ENCODE measurements at regions not wholly inside any gene's neighbourhood (a gene's known extent, or its start where the extent isn't known, plus 50 kb on each side); places are given as distances from the start of the nearest gene placed in this dataset.

DNA sequence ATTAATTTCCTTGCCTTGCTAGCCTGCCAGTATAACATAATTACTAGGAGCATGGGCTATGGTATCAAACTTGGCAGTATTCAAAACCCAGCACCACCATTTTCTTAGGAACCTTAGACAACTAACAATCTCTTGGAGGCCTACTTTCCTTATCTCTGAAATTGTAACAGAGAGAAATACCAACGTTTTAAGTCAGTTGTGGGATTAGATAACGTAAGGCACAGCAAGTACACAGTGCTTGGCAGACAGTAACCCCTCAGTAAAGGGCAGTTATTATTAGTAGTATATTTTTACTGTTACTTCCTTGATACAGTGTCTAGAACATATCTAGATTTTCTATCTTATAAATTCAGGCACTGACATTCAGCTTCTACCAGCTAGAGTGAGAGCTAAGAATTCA, 309.6 kb downstream of the ACTL7B start:
- H3K27me3 Mint-ChIP-seq: no peaks in the 10 kb centered on the region
- no peak overlapping the region for H3K27ac Mint-ChIP-seq
- H3K36me3 Mint-ChIP-seq (ENCODE audit: low read depth): no peaks in the 10 kb centered on the region
- DNase-seq (no peak), ATAC-seq (no peak)
- no peak overlapping the region for H3K4me3 Mint-ChIP-seq
- H3K4me1 Mint-ChIP-seq: no peaks in the 10 kb centered on the region
- H3K9me3 Mint-ChIP-seq: no peaks in the 10 kb centered on the region

DNA sequence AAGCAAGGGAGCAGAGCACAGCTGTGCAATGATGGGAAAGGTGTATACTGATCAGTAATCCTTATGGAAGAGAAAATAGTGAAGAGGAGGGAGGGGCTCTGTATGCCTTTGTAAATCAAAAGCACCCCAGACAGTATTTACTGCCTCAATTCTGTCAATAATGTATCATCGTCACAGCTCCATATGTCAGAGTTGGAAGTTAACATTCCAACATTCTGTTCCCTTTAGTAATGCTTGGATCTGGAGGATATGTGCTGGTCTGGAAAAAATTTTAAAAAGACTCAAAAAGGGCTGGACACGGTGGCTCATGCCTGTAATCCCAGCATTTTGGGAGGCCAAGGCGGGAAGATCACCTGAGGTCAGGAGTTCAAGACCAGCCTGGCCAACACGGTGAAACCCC, 310.4 kb downstream of the ACTL7B start:
- H3K36me3 Mint-ChIP-seq (ENCODE audit: low read depth): no peaks in the 10 kb centered on the region
- ATAC-seq (no peak), DNase-seq (no peak)
- H3K27me3 Mint-ChIP-seq: no peaks in the 10 kb centered on the region
- H3K4me3 Mint-ChIP-seq: no peak overlapping the region
- H3K27ac Mint-ChIP-seq: no peak overlapping the region
- H3K9me3 Mint-ChIP-seq: no peaks in the 10 kb centered on the region
- no peaks in the 10 kb centered on the region for H3K4me1 Mint-ChIP-seq

DNA sequence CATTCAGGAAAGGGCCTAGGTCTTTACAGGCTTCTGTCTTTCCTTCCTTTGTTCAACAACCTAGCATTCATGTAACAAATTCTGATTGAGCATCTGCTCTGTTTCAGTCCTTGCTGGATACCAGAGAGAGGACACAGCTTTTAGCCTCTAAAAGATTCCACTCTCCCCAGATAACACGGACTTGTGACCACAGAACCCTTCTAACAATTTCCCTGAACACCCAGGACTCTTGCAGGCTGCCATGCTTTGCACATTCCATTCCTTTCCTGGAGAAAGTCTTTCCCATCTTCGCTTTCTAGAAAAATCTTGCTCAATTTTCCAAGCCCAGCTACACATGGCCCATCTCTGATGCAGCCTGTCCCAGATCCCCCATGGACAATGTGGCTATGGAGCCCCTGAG, 310.9 kb downstream of the ACTL7B start:
- DNase-seq: no peak
- H3K36me3 Mint-ChIP-seq (ENCODE audit: low read depth): no peaks in the 10 kb centered on the region

DNA sequence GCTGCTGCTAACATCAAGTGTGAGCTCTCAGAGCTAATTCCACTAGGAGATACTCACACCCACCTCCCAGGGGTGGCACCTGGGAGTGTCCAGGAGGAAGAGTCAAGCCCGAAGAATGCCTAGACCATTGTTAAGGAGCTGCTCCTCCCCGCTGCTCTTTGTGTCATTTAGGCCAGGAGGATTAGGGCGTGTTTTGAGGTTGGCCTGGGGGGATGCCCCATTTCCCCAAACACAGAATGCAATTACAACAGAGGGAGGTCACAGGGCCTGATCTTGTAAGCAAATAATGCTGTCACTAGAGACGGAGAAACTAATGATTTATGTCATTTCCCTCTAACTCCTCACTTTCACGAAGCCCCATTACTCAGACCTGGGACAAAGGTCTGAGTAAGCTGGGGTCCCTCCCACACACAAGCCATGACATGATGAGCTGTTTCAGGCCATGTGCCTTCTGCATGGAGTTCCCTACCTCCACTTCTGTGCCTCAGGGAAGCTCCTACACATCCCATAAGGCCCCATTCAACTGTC, 312.5 kb downstream of the ACTL7B start:
- Mint-ChIP-seq H3K36me3 (ENCODE audit: low read depth) (no peaks in the 10 kb centered on the region), H3K27ac (no peak overlapping the region), H3K9me3 (no peaks in the 10 kb centered on the region), H3K4me3 (no peak overlapping the region), H3K27me3 (no peaks in the 10 kb centered on the region), H3K4me1 (no peaks in the 10 kb centered on the region)
- ATAC-seq (no peak), DNase-seq (no peak)

More for the DNA sequence above, 310.9 kb downstream of the ACTL7B start:
- H3K9me3 Mint-ChIP-seq: no peaks in the 10 kb centered on the region
- ATAC-seq: no peak
- no peak overlapping the region for H3K4me3 Mint-ChIP-seq
- no peak overlapping the region for H3K27ac Mint-ChIP-seq
- H3K4me1 Mint-ChIP-seq: no peaks in the 10 kb centered on the region
- no peaks in the 10 kb centered on the region for H3K27me3 Mint-ChIP-seq

DNA sequence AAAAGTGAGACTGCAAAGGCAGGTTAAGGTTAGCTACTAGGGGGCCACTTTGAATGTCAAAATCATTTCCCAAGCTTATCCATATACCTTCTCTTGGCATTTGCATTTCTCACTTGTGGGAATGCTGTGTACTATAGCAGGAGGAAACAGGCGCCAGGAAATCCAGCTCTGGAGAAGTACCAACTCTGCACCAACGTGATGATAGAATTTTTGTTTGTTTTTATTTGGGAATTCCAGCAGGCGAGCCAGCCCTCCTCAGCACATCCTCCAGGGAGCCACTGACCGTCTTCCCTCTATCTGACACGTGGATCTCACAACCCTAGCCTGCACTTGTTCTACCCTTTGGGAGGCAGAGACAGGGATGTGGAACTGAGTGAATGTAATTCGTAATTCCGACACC, 318.0 kb downstream of the ACTL7B start:
- Mint-ChIP-seq H3K27ac (no peak overlapping the region), H3K4me3 (no peak overlapping the region)

DNA sequence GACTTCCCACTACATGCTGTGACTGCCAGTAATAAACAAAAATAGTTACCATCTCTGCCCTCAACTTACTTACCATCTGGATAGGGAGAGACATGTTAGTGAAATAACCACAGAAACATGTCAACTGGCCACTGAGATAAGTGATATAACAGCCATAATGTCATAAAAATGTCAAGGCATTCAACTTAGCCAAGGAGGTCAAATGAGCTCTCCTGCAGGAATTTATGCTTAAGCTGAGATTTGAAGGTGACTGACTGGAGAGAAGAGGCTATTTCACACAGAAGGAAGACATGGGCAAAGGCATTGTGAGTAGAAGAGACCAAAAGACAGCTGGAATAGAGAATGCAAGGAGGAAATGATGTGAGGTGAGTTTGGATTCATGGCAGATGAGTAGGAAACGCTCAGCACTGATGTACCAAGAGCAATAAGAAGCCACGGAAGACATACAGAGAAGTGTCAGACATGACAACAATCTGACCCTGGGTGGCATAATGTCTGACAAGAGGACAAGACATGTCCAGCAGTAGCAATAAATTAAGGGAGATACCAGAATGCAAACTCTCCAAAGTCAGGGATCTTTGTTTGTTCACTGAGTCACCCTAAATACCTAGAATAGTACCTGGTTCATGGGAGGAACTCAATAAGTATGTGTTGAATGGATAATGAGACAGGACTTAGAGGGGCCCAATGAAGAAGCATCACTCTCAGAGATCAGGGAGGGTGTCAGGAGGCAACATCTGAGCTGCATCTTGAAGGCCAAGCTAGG, 318.8 kb downstream of the ACTL7B start:
- H3K9me3 Mint-ChIP-seq: no peaks in the 10 kb centered on the region
- no peak overlapping the region for H3K27ac Mint-ChIP-seq
- DNase-seq: no peak
- no peaks in the 10 kb centered on the region for H3K4me1 Mint-ChIP-seq
- ATAC-seq: no peak
- no peaks in the 10 kb centered on the region for H3K27me3 Mint-ChIP-seq
- H3K4me3 Mint-ChIP-seq: no peak overlapping the region
- no peaks in the 10 kb centered on the region for H3K36me3 Mint-ChIP-seq (ENCODE audit: low read depth)

More for the DNA sequence above, 318.0 kb downstream of the ACTL7B start:
- ATAC-seq (no peak), DNase-seq (no peak)
- no peaks in the 10 kb centered on the region for H3K4me1 Mint-ChIP-seq
- H3K36me3 Mint-ChIP-seq (ENCODE audit: low read depth): no peaks in the 10 kb centered on the region
- H3K9me3 Mint-ChIP-seq: no peaks in the 10 kb centered on the region
- H3K27me3 Mint-ChIP-seq: no peaks in the 10 kb centered on the region

DNA sequence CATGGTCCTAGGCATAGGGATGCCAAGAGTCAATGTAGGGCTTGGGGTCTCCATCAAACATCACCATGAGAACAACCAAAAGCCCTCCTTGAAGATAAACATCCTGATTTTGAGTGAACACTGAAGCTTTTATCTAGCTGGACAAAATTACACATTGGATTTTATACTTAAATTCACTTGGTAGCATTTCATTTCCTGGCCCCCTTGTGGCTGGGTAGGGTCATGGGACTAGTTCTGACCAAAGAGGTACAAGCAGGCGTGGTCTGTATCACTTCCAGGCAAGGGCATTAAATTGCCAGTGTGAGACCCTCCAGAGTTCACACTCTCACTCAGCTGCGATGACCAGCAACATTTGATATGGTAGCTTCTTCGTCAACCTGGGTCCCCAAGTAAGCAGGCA, 320.3 kb downstream of the ACTL7B start:
- no peaks in the 10 kb centered on the region for H3K4me1 Mint-ChIP-seq
- H3K27me3 Mint-ChIP-seq: no peaks in the 10 kb centered on the region
- no peak for ATAC-seq
- H3K36me3 Mint-ChIP-seq (ENCODE audit: low read depth): no peaks in the 10 kb centered on the region
- DNase-seq: no peak
- no peak overlapping the region for H3K4me3 Mint-ChIP-seq
- H3K27ac Mint-ChIP-seq: no peak overlapping the region
- H3K9me3 Mint-ChIP-seq: no peaks in the 10 kb centered on the region

DNA sequence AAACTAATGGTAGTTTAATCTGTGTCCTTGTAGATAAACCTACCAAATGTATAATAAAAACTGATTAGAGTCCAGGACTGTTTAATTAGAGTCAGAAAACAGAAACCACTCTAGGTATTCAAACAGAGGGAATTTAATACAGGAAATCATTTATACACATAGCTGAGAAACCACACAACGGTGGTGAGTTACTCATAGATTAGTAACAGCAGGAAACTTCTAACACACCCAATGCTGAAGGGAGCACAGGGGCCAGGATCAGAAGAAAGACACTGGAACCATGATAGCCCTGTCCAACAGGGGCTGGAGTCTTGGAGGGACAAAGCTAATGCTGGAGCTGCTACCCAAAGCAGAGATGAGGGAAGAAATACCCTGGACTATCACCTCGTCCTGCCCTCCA, 321.0 kb downstream of the ACTL7B start:
- Mint-ChIP-seq H3K9me3 (no peaks in the 10 kb centered on the region), H3K27me3 (no peaks in the 10 kb centered on the region), H3K36me3 (ENCODE audit: low read depth) (no peaks in the 10 kb centered on the region), H3K4me1 (no peaks in the 10 kb centered on the region), H3K27ac (no peak overlapping the region), H3K4me3 (no peak overlapping the region)
- ATAC-seq (no peak), DNase-seq (no peak)

DNA sequence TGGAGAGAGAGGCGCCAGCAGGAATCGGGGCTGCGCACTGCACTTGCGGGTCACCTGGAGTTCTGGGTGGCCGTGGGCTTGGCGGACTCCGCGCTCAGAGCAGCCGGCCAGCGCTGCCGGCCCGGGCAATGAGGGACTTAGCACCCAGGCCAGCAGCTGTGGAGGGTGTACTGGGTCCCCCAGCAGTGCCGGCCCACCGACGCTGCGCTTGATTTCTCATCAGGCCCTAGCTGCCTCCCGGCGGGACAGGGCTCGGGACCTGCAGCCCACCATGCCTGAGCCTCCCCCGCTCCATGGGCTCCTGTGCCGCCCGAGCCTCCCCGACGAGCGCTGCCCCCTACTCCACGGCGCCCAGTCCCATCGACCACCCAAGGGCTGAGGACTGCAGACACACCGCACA, 325.6 kb downstream of the ACTL7B start:
- Mint-ChIP-seq H3K4me1 (no peaks in the 10 kb centered on the region), H3K4me3 (no peak overlapping the region), H3K36me3 (ENCODE audit: low read depth) (no peaks in the 10 kb centered on the region), H3K27me3 (peaks cover 2% of the 10 kb centered on the region), H3K27ac (no peak overlapping the region), H3K9me3 (peaks cover 5% of the 10 kb centered on the region)
- no peak for DNase-seq
- no peak for ATAC-seq

DNA sequence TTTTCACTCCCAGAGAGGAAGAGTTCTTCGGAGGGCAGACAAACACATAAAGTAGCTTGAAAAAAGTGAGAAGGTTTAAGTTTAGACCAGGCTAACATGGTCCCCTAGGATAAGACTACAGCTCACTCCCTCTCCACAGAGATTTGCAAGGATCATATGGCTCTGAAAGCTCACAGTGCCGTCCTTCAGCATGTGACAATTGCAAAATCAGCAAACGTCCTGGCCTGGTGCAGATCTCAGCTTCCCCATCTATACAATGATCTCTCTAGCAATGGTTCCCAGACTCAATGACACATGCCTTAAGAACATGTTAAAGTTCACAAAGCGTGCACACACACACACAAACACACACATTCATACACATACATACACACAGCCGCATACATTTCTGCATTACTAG, 327.6 kb downstream of the ACTL7B start:
- Mint-ChIP-seq H3K36me3 (ENCODE audit: low read depth) (no peaks in the 10 kb centered on the region), H3K27me3 (peaks cover 2% of the 10 kb centered on the region), H3K9me3 (peaks cover 5% of the 10 kb centered on the region), H3K27ac (no peak overlapping the region), H3K4me1 (no peaks in the 10 kb centered on the region), H3K4me3 (no peak overlapping the region)
- DNase-seq (no peak), ATAC-seq (no peak)

DNA sequence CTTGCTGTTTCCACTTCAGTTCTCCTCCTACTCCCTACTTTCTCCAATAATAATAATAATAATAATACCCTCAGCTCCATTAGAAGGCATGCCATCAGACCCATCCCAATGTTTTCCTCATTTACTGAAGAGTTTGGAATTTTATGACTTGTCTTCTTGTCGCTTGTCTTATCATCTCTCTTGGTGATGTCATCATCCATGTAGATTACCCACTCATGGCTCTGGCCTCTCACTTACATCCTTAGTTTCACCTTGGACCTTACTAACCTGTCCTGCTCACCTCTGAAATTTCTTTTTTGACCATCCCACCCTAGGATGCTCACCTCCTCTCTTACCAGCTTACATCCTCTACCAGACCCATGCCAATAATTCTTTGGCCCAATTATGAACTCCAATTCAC, 329.3 kb downstream of the ACTL7B start:
- peaks cover 2% of the 10 kb centered on the region for H3K27me3 Mint-ChIP-seq
- peaks cover 5% of the 10 kb centered on the region for H3K9me3 Mint-ChIP-seq
- no peak overlapping the region for H3K4me3 Mint-ChIP-seq
- no peak overlapping the region for H3K27ac Mint-ChIP-seq
- H3K36me3 Mint-ChIP-seq (ENCODE audit: low read depth): no peaks in the 10 kb centered on the region
- no peak for ATAC-seq
- no peaks in the 10 kb centered on the region for H3K4me1 Mint-ChIP-seq
- no peak for DNase-seq

DNA sequence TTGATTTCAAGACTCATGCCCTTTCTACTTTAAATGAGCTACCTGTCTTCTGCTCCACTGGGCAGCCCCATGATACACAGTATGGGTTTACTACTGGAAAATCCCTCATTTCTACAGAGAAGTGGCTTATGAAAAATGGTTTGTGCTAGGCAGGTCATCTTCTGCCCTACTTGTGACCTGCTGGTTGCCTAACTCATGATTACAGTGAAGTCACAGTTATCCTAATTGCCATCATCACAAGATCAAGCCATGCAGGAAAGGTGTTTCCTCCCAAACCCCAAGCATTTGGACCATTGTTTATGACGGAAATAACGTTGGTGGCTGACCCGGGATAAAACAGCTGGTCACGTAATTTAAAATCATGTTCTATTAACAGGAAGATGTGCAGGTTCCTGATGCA, 330.6 kb downstream of the ACTL7B start:
- no peak overlapping the region for H3K4me3 Mint-ChIP-seq
- no peaks in the 10 kb centered on the region for H3K36me3 Mint-ChIP-seq (ENCODE audit: low read depth)
- DNase-seq: no peak
- peaks cover 2% of the 10 kb centered on the region for H3K27me3 Mint-ChIP-seq
- no peak overlapping the region for H3K27ac Mint-ChIP-seq
- ATAC-seq: no peak
- H3K9me3 Mint-ChIP-seq: peaks cover 5% of the 10 kb centered on the region
- no peaks in the 10 kb centered on the region for H3K4me1 Mint-ChIP-seq

DNA sequence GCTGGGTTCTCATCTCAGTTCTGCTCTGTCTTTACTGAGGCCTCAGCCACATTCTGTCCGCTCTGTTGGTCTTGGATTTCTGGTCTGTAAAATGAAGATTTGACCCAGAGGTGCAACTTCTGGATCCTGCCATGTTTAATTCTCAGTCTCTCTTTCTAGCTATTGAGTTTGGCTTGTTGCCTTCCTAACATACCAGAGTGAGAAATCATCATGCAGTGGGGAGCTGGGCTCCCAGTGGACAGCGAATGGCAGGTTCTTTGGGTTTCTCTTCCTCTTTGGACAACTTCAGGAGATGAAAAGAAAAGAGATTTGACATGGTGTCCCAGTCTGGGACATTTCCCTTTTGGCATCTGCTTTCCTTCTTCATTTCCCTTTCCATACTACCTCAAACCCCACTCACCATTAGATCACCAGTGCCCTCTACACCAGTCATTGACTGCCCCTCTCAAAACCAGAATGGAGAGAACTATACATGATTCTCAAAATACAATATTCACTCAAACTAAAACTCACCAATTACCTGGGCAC, 334.7 kb downstream of the ACTL7B start:
- no peaks in the 10 kb centered on the region for H3K4me1 Mint-ChIP-seq
- DNase-seq (no peak), ATAC-seq (no peak)
- H3K9me3 Mint-ChIP-seq: no peaks in the 10 kb centered on the region
- peaks cover 2% of the 10 kb centered on the region for H3K27me3 Mint-ChIP-seq
- no peaks in the 10 kb centered on the region for H3K36me3 Mint-ChIP-seq (ENCODE audit: low read depth)
- no peak overlapping the region for H3K27ac Mint-ChIP-seq
- no peak overlapping the region for H3K4me3 Mint-ChIP-seq

DNA sequence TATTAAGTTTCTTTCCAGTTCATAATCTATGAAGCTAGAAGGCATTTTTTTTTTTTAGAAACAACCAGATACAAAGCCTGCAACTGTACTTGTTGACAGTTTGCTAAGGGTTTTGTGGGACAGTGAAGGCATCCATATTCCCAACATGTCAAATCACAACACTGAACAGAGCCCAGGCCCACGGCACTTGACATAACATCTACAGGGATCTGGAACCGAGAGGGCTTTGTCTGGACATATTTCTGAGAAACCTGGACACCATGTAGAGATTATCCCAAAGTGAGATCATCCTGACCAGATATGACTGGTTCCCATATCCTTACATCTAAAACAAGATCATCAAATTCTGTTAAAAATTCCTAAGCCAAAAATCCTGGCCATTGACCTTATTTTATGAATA, 336.3 kb downstream of the ACTL7B start:
- H3K4me3 Mint-ChIP-seq: no peak overlapping the region
- no peaks in the 10 kb centered on the region for H3K36me3 Mint-ChIP-seq (ENCODE audit: low read depth)
- ATAC-seq (no peak), DNase-seq (no peak)
- H3K4me1 Mint-ChIP-seq: no peaks in the 10 kb centered on the region
- H3K27ac Mint-ChIP-seq: no peak overlapping the region
- H3K9me3 Mint-ChIP-seq: no peaks in the 10 kb centered on the region
- H3K27me3 Mint-ChIP-seq: peaks cover 2% of the 10 kb centered on the region

DNA sequence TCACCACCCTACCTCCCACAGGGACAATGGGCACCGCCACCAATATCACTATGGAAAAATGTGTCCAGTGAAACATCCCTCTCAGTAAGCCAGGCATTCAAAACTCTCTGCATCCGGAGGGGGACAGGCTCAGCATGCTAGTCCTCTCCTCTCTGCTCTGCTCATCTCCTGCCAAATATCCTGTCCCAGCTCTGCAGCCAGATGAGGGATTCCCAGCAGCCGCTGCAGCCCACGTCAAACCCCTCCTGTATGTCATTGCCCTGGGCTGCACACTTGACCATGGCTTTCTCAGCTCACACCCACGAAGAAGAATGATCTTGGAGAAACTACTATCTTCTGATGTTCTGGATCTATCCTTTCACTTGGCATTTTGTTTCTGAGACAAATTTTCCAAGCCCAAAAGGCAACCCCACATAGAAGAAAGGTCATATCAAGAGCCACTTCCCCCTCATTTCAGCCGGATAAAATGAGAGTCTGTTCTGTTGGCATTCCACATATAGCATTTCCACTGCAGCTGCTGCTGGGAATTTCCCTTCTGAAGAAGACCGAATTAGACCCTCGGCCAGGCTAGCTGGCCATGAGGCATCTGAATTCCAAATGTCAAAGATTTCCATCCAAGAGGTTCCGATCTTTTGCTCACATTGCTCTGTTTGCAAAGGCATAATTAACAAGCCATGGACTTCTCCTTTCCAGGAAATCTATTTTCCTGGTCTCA, 338.0 kb downstream of the ACTL7B start:
- H3K27ac Mint-ChIP-seq: no peak overlapping the region
- H3K4me3 Mint-ChIP-seq: no peak overlapping the region
- no peaks in the 10 kb centered on the region for H3K4me1 Mint-ChIP-seq
- no peak for DNase-seq
- peaks cover 2% of the 10 kb centered on the region for H3K27me3 Mint-ChIP-seq
- no peaks in the 10 kb centered on the region for H3K36me3 Mint-ChIP-seq (ENCODE audit: low read depth)
- ATAC-seq: no peak
- no peaks in the 10 kb centered on the region for H3K9me3 Mint-ChIP-seq
